Esophagus muscularis mucosa (tissue), 3 donors: ENCODE measurements at regions not wholly inside any gene's neighbourhood (a gene's known extent, or its start where the extent isn't known, plus 50 kb on each side); places are given as distances from the start of the nearest gene placed in this dataset.

Source experiments
- CTCF ChIP-seq, 3 experiments: fragments of 200-600 bp in 2 of 3; fragments of 450-650 bp in 1 of 3; sonication (generic) in 2 of 3; IDR thresholded peaks; one replicate each; pipeline ENCODE4 v1.5.1; 2017 to 2019; ENCODE audit warnings: antibody characterized with exemption in 3 of 3, mild to moderate bottlenecking in 2 of 3, moderate library complexity in 1 of 3
- POLR2A ChIP-seq: fragments of 450-650 bp; IDR thresholded peaks from one replicate; pipeline ENCODE4 v1.6.1; 2017; ENCODE audit warnings: antibody characterized with exemption, moderate library complexity, mild to moderate bottlenecking, low read depth

- TF ChIP-seq POLR2A: no peak
- TF ChIP-seq CTCF (IDR thresholded peaks at IDR 0.05): no peak
Measured at GRCh38 chr11:97847730-97848129, 1173.0 kb upstream of the CNTN5 start.
